PC-9 (cell line): ENCODE measurements at regions not wholly inside any gene's neighbourhood (a gene's known extent, or its start where the extent isn't known, plus 50 kb on each side); places are given as distances from the start of the nearest gene placed in this dataset.

Experiments
- BruUV-seq: library from RNA; stranded (reverse); fragments of 400-500 nt; replicated peaks from 2 replicates; lab custom pipeline; 2021; lab: Mats Ljungman, UMichigan
- CTCF ChIA-PET: fragments of 300-600 bp; sonication (Branson Sonifier 250); formaldehyde crosslinking; loops from one replicate; lab custom pipeline; 2022; ENCODE audit warnings: antibody characterized with exemption; lab: Charles Lee
- POLR2A ChIA-PET: fragments of 300-600 bp; sonication (Branson Sonifier 250); formaldehyde crosslinking; loops from one replicate; lab custom pipeline; 2022; ENCODE audit warnings: antibody characterized with exemption; ENCODE audit not compliant: unreplicated experiment; lab: Charles Lee
- DNase-seq, 2 experiments: peaks; one replicate each; pipeline versions ENCODE4 v3.0.0 to v3.0.0-alpha.2; 2015 to 2022; ENCODE audit warnings: mixed read lengths in 1 of 2
- H2AFZ ChIP-seq: fragments of 200-600 bp; sonication (generic); 2 replicates; pipeline ENCODE4 v1.8.1; 2017; ENCODE audit warnings: antibody characterized with exemption
- H3F3A ChIP-seq: fragments of 200-600 bp; sonication (generic); 2 replicates; pipeline ENCODE4 v1.8.1; 2017; ENCODE audit warnings: antibody characterized with exemption, mild to moderate bottlenecking, low read depth; ENCODE audit not compliant: insufficient read depth
- H3K27ac ChIP-seq: fragments of 200-600 bp; sonication (generic); 2 replicates; pipeline ENCODE4 v1.6.1; 2016; ENCODE audit warnings: mixed run types
- H3K27me3 ChIP-seq: fragments of 200-600 bp; sonication (generic); 2 replicates; pipeline ENCODE4 v1.6.1; 2016; ENCODE audit warnings: low read depth, mixed run types; ENCODE audit not compliant: insufficient read depth
- H3K36me3 ChIP-seq: fragments of 200-600 bp; sonication (generic); 2 replicates; pipeline ENCODE4 v1.6.1; 2016; ENCODE audit warnings: low read depth, mixed run types
- H3K4me1 ChIP-seq: fragments of 200-600 bp; sonication (generic); replicated peaks from 2 replicates; pipeline ENCODE4 v1.6.1; 2016; ENCODE audit warnings: mixed run types; ENCODE audit not compliant: insufficient read depth
- H3K4me2 ChIP-seq: fragments of 200-600 bp; sonication (generic); 2 replicates; pipeline ENCODE4 v1.6.1; 2017; ENCODE audit warnings: mixed run types
- H3K4me3 ChIP-seq: fragments of 200-600 bp; sonication (generic); 2 replicates; pipeline ENCODE4 v1.6.1; 2016; ENCODE audit warnings: mixed run types
- H3K79me2 ChIP-seq: fragments of 200-600 bp; sonication (generic); 2 replicates; pipeline ENCODE4 v1.6.1; 2017; ENCODE audit warnings: low read depth, mixed run types
- H3K9me2 ChIP-seq: fragments of 200-600 bp; sonication (generic); 2 replicates; pipeline ENCODE4 v1.8.1; 2017; ENCODE audit warnings: mild to moderate bottlenecking; ENCODE audit not compliant: insufficient read depth
- H3K9me3 ChIP-seq: fragments of 200-600 bp; sonication (generic); 2 replicates; pipeline ENCODE4 v1.8.1; 2016; ENCODE audit warnings: low read depth; ENCODE audit not compliant: insufficient read depth
- H4K20me1 ChIP-seq: fragments of 200-600 bp; sonication (generic); 2 replicates; pipeline ENCODE4 v1.8.1; 2017; ENCODE audit not compliant: insufficient read depth
- EZH2 ChIP-seq: fragments of 200-600 bp; sonication (generic); IDR thresholded peaks from 2 replicates; pipeline ENCODE4 v1.8.0; 2017; ENCODE audit warnings: antibody characterized with exemption, low read depth
- intact Hi-C: fragments of 100-400 bp; cut with micrococcal nuclease; formaldehyde crosslinking; loops from one replicate; pipeline ENCODE4 v1.10.0; 2022; ENCODE audit not compliant: unreplicated experiment
- TF ChIP-seq, protein P1 (sequence below): fragments of 200-600 bp; sonication (generic); conservative IDR thresholded peaks from 2 replicates; pipeline ENCODE4 v1.6.1; 2017; ENCODE audit warnings: mixed run types, antibody characterized with exemption, mild to moderate bottlenecking, moderate library complexity

DNA sequence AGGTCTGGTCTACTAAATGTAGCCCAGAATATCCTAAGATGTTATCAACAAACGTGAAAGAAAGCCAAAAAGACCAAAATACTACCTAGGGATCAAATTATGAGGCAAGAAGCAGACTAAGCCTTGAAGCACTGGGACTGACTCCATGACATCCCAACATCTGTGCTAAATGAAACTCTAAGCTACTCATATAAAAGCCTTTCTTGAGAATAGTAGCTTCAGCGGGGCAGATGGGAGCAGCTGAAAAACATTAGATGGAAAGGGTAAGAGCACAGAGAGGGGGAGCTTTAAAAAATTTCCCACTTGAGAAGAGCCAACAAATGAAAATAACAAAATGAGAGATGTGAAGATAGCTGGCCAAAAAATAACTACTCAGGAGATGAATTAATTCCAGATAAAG, 81.7 kb downstream of the MAD2L1 start:
- H3K36me3 ChIP-seq = no peaks in the 10 kb centered on the region
- no peaks in the 10 kb centered on the region for H4K20me1 ChIP-seq
- DNase-seq = no peak
- H3K4me2 ChIP-seq = no peak overlapping the region
- H3F3A ChIP-seq = no peaks in the 10 kb centered on the region
- H3K79me2 ChIP-seq = no peaks in the 10 kb centered on the region
- ChIA-PET POLR2A (no interaction called here), CTCF (no interaction called here)
- no peaks in the 10 kb centered on the region for H3K9me2 ChIP-seq
- H3K4me1 ChIP-seq = no peaks in the 10 kb centered on the region
- no peak overlapping the region for H2AFZ ChIP-seq
- no peaks in the 10 kb centered on the region for H3K27me3 ChIP-seq
- H3K4me3 ChIP-seq = no peak overlapping the region
- intact Hi-C loops = no loop called here
- no peaks in the 10 kb centered on the region for H3K9me3 ChIP-seq
- no TSS peak for BruUV-seq
- TF ChIP-seq EZH2 = no peak
- TF ChIP-seq, protein P1, sequence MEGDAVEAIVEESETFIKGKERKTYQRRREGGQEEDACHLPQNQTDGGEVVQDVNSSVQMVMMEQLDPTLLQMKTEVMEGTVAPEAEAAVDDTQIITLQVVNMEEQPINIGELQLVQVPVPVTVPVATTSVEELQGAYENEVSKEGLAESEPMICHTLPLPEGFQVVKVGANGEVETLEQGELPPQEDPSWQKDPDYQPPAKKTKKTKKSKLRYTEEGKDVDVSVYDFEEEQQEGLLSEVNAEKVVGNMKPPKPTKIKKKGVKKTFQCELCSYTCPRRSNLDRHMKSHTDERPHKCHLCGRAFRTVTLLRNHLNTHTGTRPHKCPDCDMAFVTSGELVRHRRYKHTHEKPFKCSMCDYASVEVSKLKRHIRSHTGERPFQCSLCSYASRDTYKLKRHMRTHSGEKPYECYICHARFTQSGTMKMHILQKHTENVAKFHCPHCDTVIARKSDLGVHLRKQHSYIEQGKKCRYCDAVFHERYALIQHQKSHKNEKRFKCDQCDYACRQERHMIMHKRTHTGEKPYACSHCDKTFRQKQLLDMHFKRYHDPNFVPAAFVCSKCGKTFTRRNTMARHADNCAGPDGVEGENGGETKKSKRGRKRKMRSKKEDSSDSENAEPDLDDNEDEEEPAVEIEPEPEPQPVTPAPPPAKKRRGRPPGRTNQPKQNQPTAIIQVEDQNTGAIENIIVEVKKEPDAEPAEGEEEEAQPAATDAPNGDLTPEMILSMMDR = no peak
- H3K27ac ChIP-seq = no peak overlapping the region

DNA sequence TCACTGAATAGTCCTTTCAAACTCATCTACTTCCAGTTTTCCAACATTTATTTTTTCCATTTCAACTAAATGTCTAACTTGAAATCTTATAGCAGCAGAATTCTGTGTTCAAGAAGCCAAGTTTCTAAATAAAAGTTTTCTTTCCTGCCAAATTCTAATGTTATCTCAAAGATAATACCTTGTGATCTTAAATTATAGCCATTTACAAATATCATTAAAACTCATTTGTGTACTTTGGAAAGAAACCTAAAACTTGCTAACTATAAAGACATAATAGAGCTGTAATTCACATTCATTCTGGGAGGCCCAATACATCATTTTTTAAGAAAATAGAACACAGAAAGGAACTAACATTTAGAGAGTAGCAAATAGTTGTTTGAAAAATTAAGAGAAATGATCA, 83.9 kb downstream of the MAD2L1 start:
- CTCF ChIA-PET = no interaction called here

DNA sequence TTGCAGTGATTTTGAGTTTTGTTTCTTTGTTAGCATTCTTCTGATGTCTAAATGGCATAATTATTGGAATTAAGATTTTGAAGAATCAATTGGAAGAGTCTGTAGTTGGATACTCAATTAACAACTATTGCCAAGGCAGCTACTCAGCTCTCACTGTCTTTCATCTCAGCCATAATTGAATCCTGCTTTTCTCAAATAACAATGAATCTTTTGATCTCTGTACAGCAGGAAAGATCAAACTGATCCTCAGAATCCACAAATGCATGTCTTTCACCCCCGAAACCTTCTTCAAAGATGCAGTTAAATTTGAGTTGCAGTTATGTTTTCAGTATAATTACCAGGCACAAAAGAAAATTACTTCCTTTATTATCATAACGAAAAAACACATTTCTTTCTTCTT, 86.2 kb downstream of the MAD2L1 start:
- ChIA-PET POLR2A (no interaction called here), CTCF (no interaction called here)
- Histone ChIP-seq H4K20me1 (no peaks in the 10 kb centered on the region), H3F3A (no peaks in the 10 kb centered on the region), H3K4me3 (no peak overlapping the region), H3K9me2 (no peaks in the 10 kb centered on the region), H3K4me1 (no peaks in the 10 kb centered on the region), H3K9me3 (no peaks in the 10 kb centered on the region), H3K4me2 (no peak overlapping the region), H2AFZ (no peak overlapping the region), H3K36me3 (no peaks in the 10 kb centered on the region), H3K27me3 (no peaks in the 10 kb centered on the region), H3K27ac (no peak overlapping the region), H3K79me2 (no peaks in the 10 kb centered on the region)
- TF ChIP-seq, protein P1 = no peak
- TF ChIP-seq EZH2 = no peak
- DNase-seq = no peak
- intact Hi-C loops = no loop called here
- no TSS peak for BruUV-seq

More for the DNA sequence above, 83.9 kb downstream of the MAD2L1 start:
- no peak overlapping the region for H3K27ac ChIP-seq
- H3K4me3 ChIP-seq = no peak overlapping the region
- H3K36me3 ChIP-seq = no peaks in the 10 kb centered on the region
- TF ChIP-seq EZH2 = no peak
- TF ChIP-seq, protein P1 = no peak
- no peaks in the 10 kb centered on the region for H3K4me1 ChIP-seq
- no peaks in the 10 kb centered on the region for H3F3A ChIP-seq
- no peaks in the 10 kb centered on the region for H3K9me2 ChIP-seq
- intact Hi-C loops = no loop called here
- H3K27me3 ChIP-seq = no peaks in the 10 kb centered on the region
- H4K20me1 ChIP-seq = no peaks in the 10 kb centered on the region
- POLR2A ChIA-PET = no interaction called here
- BruUV-seq = no TSS peak
- DNase-seq = no peak
- H3K4me2 ChIP-seq = no peak overlapping the region
- H3K9me3 ChIP-seq = no peaks in the 10 kb centered on the region
- no peaks in the 10 kb centered on the region for H3K79me2 ChIP-seq
- H2AFZ ChIP-seq = no peak overlapping the region
